NCI-H345 treated with DMSO at 0.1 percent for 48 hours (cell line): ENCODE measurements at regions not wholly inside any gene's neighbourhood (a gene's known extent, or its start where the extent isn't known, plus 50 kb on each side); places are given as distances from the start of the nearest gene placed in this dataset.

ENCODE experiments used
- DNase-seq: peaks from one replicate; lab custom pipeline; 2025; ENCODE audit not compliant: unreplicated experiment; lab: John Stamatoyannopoulos, UW

DNA sequence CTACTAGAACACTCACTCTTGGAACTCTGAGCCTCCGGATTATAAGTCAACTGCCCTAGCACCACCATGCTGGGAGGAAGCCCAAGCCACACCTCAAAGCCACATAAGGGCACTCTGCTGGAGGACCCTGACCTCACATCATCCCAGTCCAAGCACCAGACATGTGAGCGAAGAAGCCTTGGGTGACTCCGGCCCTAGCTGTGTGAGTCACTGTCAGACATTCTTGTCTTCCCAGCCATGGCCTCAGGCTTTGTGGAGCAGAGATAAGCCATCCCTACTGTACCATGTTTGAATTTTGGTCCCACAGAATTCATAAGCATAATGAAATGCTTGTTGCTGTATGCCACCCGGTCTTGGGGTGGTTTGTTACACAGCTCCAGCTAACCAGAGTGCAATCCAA lies 247.7 kb downstream of the SOD2 start:
- no peak for DNase-seq

- DNase-seq = no peak
These were observed 248.8 kb downstream of the SOD2 start for GRCh38 chr6:159444056-159444760.

DNA sequence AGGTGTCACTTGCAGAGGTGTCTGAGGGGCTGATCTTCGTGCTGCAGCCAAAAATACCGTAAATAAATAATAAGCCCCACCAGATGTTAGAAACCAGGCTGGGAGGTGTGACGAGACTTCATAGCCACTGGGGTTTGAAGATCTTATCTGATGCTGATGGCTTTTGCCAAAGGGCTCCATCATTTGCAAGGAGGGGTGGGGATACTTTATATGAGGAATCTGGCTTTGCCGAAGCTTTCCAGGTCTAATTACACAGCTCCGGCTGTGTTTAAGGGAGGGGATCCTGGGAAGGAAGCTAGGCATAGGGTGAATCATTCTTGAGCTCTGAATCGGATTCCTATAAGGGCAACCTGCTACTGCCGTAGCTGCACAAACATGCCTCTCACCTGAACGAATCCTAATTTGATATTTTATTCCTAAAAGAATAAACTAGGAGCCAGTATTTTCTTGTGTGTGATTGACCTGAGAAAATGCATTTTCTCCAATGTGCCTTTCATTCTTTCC lies 249.6 kb downstream of the SOD2 start:
- no peak for DNase-seq

- no peak for DNase-seq
These were observed 251.4 kb downstream of the SOD2 start for GRCh38 chr6:159441704-159441981.

- DNase-seq = no peak
These were observed 251.9 kb downstream of the SOD2 start for GRCh38 chr6:159440911-159441703.

GRCh38 chr6:159440349-159440748 lies 252.7 kb downstream of the SOD2 start:
- no peak for DNase-seq

DNA sequence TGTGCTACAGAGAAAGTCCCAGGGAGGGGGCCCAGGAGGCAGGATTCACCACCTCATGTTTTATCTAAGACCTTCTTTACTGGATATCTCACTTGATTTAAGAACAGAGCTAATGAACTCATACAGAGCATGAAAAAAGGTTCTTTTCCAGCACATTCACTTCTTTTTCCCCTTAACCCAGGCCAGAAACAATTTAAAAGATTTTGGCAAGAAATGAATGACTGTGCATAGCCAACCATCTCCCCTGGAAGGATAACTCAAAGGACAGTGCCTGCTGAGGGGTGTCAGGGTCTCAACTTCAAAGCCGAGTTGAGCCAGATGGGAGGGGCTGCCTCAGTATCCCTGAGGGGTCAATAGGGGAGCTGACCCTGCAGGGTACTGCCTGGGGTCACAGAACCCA lies 253.4 kb downstream of the SOD2 start:
- no peak for DNase-seq

DNA sequence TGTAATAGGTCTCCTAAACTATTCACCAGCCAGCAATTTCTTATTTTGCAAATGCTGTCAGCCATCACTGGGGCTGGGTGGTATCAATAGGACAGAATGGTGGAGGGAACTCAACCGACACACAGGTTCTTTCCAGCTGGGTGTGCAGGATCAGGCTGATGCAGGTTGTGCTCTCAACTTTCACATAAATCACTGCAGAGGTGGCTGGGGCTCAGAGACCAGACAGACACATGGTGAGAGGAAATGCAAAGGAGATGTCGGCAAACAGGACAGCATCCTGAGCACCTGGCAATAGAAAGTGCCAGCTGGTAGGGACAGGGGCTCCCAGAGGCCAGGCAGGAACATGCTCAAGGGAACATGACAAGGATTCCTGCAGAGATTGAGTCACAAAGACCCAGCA lies 254.9 kb downstream of the SOD2 start:
- peak; percentile 26 for DNase-seq

GRCh38 chr6:159436581-159436980 lies 256.5 kb downstream of the SOD2 start:
- DNase-seq = no peak

GRCh38 chr6:159435701-159436100 lies 257.3 kb downstream of the SOD2 start:
- no peak for DNase-seq

GRCh38 chr6:159434410-159434809 lies 258.6 kb downstream of the SOD2 start:
- no peak for DNase-seq

DNA sequence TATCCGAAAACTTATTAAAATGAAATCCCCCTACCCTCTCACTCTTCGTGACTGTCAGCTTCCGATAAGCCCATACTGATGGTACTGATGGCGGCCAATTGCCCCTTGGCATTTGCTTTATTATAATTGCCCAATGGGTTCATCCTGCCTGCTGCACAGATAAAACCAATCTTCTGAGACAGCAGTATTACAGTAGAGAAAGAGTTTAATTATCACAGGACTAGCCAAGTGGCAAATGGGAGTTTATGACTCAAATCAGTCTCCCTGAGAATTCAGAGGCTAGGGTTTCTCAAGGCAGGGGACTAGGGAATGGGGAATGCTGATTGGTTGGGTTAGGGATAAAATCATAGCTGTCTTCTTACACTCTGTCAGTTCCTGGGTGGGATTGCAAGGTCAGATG lies 259.5 kb downstream of the SOD2 start:
- no peak for DNase-seq

- no peak for DNase-seq
These were observed 261.3 kb downstream of the SOD2 start for GRCh38 chr6:159431750-159432149.

GRCh38 chr6:159430323-159430722 lies 261.1 kb downstream of the FNDC1 start:
- DNase-seq = no peak

- no peak for DNase-seq
These were observed 260.2 kb downstream of the FNDC1 start for GRCh38 chr6:159429433-159429832.

GRCh38 chr6:159427771-159428170 lies 258.6 kb downstream of the FNDC1 start:
- no peak for DNase-seq

GRCh38 chr6:159427335-159427734 lies 258.1 kb downstream of the FNDC1 start:
- no peak for DNase-seq

DNA sequence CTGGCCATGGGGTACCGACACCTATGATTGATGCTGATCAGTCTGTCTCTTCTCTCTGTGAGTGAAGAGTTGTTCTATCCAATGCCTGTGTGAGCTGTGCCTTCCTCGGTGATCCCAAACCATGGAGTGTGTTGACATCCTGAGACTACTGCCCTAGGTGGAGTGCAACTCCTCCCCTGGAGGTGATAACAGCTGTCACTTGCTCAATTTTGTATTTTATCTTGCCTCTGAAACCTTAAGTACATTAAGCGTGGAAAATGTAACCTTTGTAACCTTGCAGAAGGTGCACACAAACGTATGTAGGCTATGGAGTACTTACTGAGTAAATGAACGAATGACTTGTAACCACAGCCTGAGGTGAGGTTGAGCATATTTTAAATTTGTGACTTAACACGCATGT lies 256.2 kb downstream of the FNDC1 start:
- DNase-seq = no peak

DNA sequence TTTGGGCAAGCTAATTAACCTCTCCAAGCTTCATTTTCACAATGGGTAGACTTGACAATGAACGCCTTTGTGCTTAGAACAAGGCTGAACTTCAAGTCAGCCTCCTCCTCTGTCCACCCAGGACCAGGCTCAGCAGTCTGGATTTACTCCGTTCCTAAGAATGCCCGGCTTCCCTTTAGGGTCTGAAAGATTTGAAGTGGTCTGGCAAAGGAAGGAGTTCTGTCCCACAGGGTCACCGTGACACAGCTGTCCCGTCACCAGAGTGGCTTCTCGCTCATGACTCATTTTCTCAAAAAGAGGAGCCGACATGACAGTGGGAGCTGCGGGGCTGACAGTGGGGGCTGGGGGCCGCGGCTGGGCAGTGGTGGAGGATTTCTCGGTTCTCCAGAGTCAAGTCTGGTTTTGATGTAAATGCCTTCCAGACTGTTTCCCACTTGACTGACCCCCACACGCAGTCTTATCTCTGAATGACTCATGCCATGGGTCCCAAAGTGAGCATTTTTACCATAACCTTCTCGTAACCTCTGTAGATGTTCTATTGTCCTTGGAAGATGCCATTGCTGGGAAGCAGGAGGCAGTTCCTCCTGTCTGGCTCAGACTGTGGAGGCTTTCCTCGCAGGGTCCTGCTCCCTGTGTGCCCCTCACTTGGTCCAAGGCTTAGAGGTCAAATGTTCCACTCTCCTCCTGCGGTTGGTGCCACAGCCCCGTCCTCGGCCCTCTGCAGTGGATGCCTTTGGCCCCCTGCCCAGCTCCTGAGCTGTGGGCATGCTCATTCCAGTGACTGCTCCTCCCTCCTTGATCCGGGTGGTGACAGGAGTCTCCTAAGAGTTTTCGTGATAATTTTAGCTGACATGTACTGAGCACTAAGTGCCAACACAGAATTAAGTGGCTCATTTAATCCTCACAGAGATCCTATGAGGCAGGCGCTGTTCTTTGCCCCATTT lies 253.1 kb downstream of the FNDC1 start:
- no peak for DNase-seq

DNA sequence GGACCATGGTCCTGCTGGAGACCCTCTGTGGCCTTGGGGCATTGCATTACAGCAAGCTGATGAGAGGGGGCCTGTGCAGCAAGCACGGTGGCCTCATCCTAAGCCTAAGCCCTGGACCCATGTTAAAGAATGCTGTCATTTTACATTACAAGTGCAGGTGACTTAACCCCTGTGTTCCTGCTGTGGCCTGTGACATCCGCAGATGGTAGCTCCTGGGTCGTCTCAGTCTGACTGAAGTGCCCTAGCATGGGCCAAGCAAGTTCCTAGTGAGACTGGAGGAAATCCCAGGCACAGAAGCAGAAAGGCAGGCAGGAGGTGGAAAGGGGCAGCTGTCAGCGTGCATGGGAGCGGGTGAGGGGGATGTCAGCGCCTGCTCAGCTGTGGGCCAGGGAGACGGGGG lies 252.4 kb downstream of the FNDC1 start:
- no peak for DNase-seq

DNA sequence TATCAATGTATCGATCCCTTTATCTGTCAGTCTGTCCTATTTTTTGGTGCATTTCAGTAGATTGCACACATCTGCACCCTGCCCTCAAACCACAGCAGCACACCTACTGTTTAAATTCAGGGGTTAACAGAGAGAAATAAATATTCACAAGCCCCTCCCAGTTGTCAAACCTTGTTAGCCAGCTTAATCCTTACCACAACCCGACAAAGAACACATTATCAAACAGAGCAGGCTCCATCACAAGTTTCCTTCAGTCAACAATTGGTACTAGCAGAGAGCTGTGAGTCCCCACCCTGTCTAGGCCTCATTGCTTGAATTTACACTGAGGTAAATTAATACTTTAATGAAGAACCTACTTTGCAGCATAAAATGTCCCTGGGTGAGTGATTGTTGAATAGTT lies 249.8 kb downstream of the FNDC1 start:
- DNase-seq = no peak
